Calu3 (cell line): ENCODE measurements at regions not wholly inside any gene's neighbourhood (a gene's known extent, or its start where the extent isn't known, plus 50 kb on each side); places are given as distances from the start of the nearest gene placed in this dataset.
"Not testable (repeated sequence)": the region's sequence is repeated elsewhere in the genome, so short reads cannot be mapped to it uniquely, and the experiment has no call there.

ENCODE experiments used
- BruUV-seq: library from RNA; stranded (reverse); fragments of 400-500 nt; replicated peaks from 2 replicates; lab custom pipeline; 2021; lab: Mats Ljungman, UMichigan
- CTCF ChIA-PET: fragments of 300-600 bp; sonication (Branson Sonifier 250); formaldehyde crosslinking; loops from one replicate; lab custom pipeline; 2022; ENCODE audit warnings: antibody characterized with exemption; lab: Charles Lee
- DNase-seq: peaks from one replicate; pipeline ENCODE4 v3.0.0; 2022
- H3K27ac Mint-ChIP-seq: one replicate; pipeline ENCODE4 v1.8.0; 2022; ENCODE audit warnings: mixed read lengths; ENCODE audit not compliant: unreplicated experiment
- H3K27me3 Mint-ChIP-seq: one replicate; pipeline ENCODE4 v1.8.0; 2022; ENCODE audit warnings: mixed read lengths; ENCODE audit not compliant: unreplicated experiment
- H3K36me3 Mint-ChIP-seq: one replicate; pipeline ENCODE4 v1.8.0; 2022; ENCODE audit warnings: mild to moderate bottlenecking, moderate library complexity, mixed read lengths; ENCODE audit not compliant: insufficient read depth, unreplicated experiment
- H3K4me1 Mint-ChIP-seq: one replicate; pipeline ENCODE4 v1.8.0; 2022; ENCODE audit warnings: mild to moderate bottlenecking, low read depth, mixed read lengths; ENCODE audit not compliant: unreplicated experiment
- H3K4me3 Mint-ChIP-seq: one replicate; pipeline ENCODE4 v1.8.0; 2022; ENCODE audit warnings: mild to moderate bottlenecking, low read depth, moderate library complexity, mixed read lengths; ENCODE audit not compliant: unreplicated experiment
- H3K9me3 Mint-ChIP-seq: one replicate; pipeline ENCODE4 v1.8.0; 2022; ENCODE audit warnings: low read depth, mixed read lengths; ENCODE audit not compliant: unreplicated experiment
- CTCF ChIP-seq: fragments of 200-600 bp; IDR thresholded peaks from one replicate; pipeline ENCODE4 v1.8.0; 2022; ENCODE audit warnings: antibody characterized with exemption; ENCODE audit not compliant: unreplicated experiment
- intact Hi-C: fragments of 100-400 bp; cut with micrococcal nuclease; formaldehyde crosslinking; loops from one replicate; pipeline ENCODE4 v1.10.0; 2022; ENCODE audit not compliant: unreplicated experiment

- Mint-ChIP-seq H3K36me3 (no peaks in the 10 kb centered on the region), H3K4me3 (no peak overlapping the region), H3K9me3 (peaks cover 3% of the 10 kb centered on the region), H3K4me1 (no peaks in the 10 kb centered on the region), H3K27ac (no peak overlapping the region), H3K27me3 (no peaks in the 10 kb centered on the region)
- CTCF ChIA-PET: no interaction called here
- no peak for DNase-seq
- BruUV-seq: no TSS peak
- intact Hi-C loops: no loop called here
- no peak for TF ChIP-seq CTCF
These were observed 1313.1 kb downstream of the JRKL start for GRCh38 chr11:97702951-97703350.

- Mint-ChIP-seq H3K27ac (no peak overlapping the region), H3K9me3 (peaks cover 6% of the 10 kb centered on the region), H3K27me3 (no peaks in the 10 kb centered on the region), H3K4me3 (no peak overlapping the region), H3K36me3 (no peaks in the 10 kb centered on the region), H3K4me1 (no peaks in the 10 kb centered on the region)
- CTCF ChIA-PET: no interaction called here
- intact Hi-C loops: no loop called here
- BruUV-seq: no TSS peak
- no peak for DNase-seq
- no peak for TF ChIP-seq CTCF
These were observed 1314.0 kb downstream of the JRKL start for GRCh38 chr11:97703851-97704250.

- H3K4me1 Mint-ChIP-seq, H3K9me3 Mint-ChIP-seq, BruUV-seq, intact Hi-C loops, DNase-seq, CTCF ChIA-PET, H3K27me3 Mint-ChIP-seq, H3K36me3 Mint-ChIP-seq, H3K4me3 Mint-ChIP-seq, H3K27ac Mint-ChIP-seq: not testable (repeated sequence)
These were observed 1315.3 kb upstream of the CNTN5 start for GRCh38 chr11:97705441-97705840.

GRCh38 chr11:97717922-97718321 is 1302.8 kb upstream of the CNTN5 start:
- intact Hi-C loops: no loop called here

More at GRCh38 chr11:97717922-97718321, 1302.8 kb upstream of the CNTN5 start:
- CTCF ChIA-PET: no interaction called here
- Mint-ChIP-seq H3K27me3 (no peaks in the 10 kb centered on the region), H3K4me1 (no peaks in the 10 kb centered on the region), H3K27ac (no peak overlapping the region), H3K4me3 (no peak overlapping the region), H3K9me3 (peaks cover 3% of the 10 kb centered on the region), H3K36me3 (no peaks in the 10 kb centered on the region)
- BruUV-seq: no TSS peak
- DNase-seq: no peak
- TF ChIP-seq CTCF: no peak
